ENCODE measurements at regions not wholly inside any gene's neighbourhood (a gene's known extent, or its start where the extent isn't known, plus 50 kb on each side); places are given as distances from the start of the nearest gene placed in this dataset.

- TF ChIP-seq CTCF (IDR thresholded peaks at IDR 0.05): peak in 2 of 6 experiments; percentile 11 to 25
- TF ChIP-seq POLR2A (IDR thresholded peaks at IDR 0.05): no peak
Measured at GRCh38 chr11:71372693-71373657, 75.2 kb downstream of the DHCR7 start.

Measured in adrenal gland (tissue), 5 donors.